Suprapubic skin (tissue), 4 donors: ENCODE measurements at regions not wholly inside any gene's neighbourhood (a gene's known extent, or its start where the extent isn't known, plus 50 kb on each side); places are given as distances from the start of the nearest gene placed in this dataset.
"Not testable (repeated sequence)": the region's sequence is repeated elsewhere in the genome, so short reads cannot be mapped to it uniquely, and the experiment has no call there.

Source experiments
- DNase-seq, 2 donors: peaks; one replicate each; pipeline ENCODE4 v3.0.0-alpha.2; 2019; ENCODE audit warnings: low spot score in 2 of 2
- H3K27ac ChIP-seq: fragments of 200-600 bp; sonication (generic); one replicate; pipeline ENCODE4 v1.5.1; 2019
- H3K27me3 ChIP-seq: fragments of 200-600 bp; sonication (generic); one replicate; pipeline ENCODE4 v1.5.1; 2019
- H3K36me3 ChIP-seq: fragments of 200-600 bp; sonication (generic); one replicate; pipeline ENCODE4 v1.5.1; 2019
- H3K4me1 ChIP-seq: fragments of 200-600 bp; sonication (generic); one replicate; pipeline ENCODE4 v1.5.1; 2019
- H3K4me3 ChIP-seq: fragments of 200-600 bp; sonication (generic); one replicate; pipeline ENCODE4 v1.5.1; 2019; ENCODE audit warnings: mild to moderate bottlenecking
- H3K9me3 ChIP-seq: fragments of 200-600 bp; sonication (generic); one replicate; pipeline ENCODE4 v1.5.1; 2019
- CTCF ChIP-seq, 2 donors: fragments of 200-600 bp in 1 of 2; fragments of 450-650 bp in 1 of 2; sonication (generic) in 1 of 2; IDR thresholded peaks; one replicate each; pipeline ENCODE4 v1.5.1; 2016 to 2019; ENCODE audit warnings: antibody characterized with exemption in 2 of 2, mild to moderate bottlenecking in 1 of 2, moderate library complexity in 1 of 2
- EP300 ChIP-seq: sonication (generic); formaldehyde crosslinking; IDR thresholded peaks from one replicate; pipeline ENCODE4 v1.6.1; 2017; ENCODE audit warnings: antibody characterized with exemption
- POLR2A ChIP-seq, 2 donors: fragments of 450-650 bp; IDR thresholded peaks; one replicate each; pipeline ENCODE4 v1.6.1; 2017; ENCODE audit warnings: antibody characterized with exemption in 2 of 2, mild to moderate bottlenecking in 2 of 2, moderate library complexity in 2 of 2
- POLR2AphosphoS5 ChIP-seq, 3 donors: sonication (generic); formaldehyde crosslinking; IDR thresholded peaks; one replicate each; pipeline ENCODE4 v1.6.1; 2017; ENCODE audit warnings: antibody characterized with exemption in 3 of 3
- WGBS: methylation state at CpG from one replicate; pipeline ENCODE4 v1.1.5; 2018; 5-methylcytosine and 5-hydroxymethylcytosine counted together

- 34% methylated on average over 4 of the region's 4 CpGs for WGBS
- Histone ChIP-seq H3K36me3 (no peaks in the 10 kb centered on the region), H3K27ac (no peak overlapping the region), H3K9me3 (no peaks in the 10 kb centered on the region), H3K27me3 (no peaks in the 10 kb centered on the region), H3K4me1 (no peaks in the 10 kb centered on the region), H3K4me3 (no peak overlapping the region)
- no peak for TF ChIP-seq EP300
- TF ChIP-seq POLR2AphosphoS5 (IDR thresholded peaks at IDR 0.05): no peak
- no peak for TF ChIP-seq CTCF (IDR thresholded peaks at IDR 0.05)
- TF ChIP-seq POLR2A (IDR thresholded peaks at IDR 0.05): no peak
- no peak for DNase-seq
These were observed 451.5 kb upstream of the NECTIN3 start for GRCh38 chr3:110620118-110620517.

- H3K36me3 ChIP-seq: no peaks in the 10 kb centered on the region
- H3K27ac ChIP-seq: no peak overlapping the region
- H3K9me3 ChIP-seq: no peaks in the 10 kb centered on the region
- DNase-seq: no peak
- 21% methylated on average over 1 of the region's 1 CpG for WGBS
- TF ChIP-seq POLR2A (IDR thresholded peaks at IDR 0.05) (no peak), CTCF (IDR thresholded peaks at IDR 0.05) (no peak), POLR2AphosphoS5 (IDR thresholded peaks at IDR 0.05) (no peak), EP300 (no peak)
- no peaks in the 10 kb centered on the region for H3K27me3 ChIP-seq
- no peaks in the 10 kb centered on the region for H3K4me1 ChIP-seq
- no peak overlapping the region for H3K4me3 ChIP-seq
These were observed 448.0 kb upstream of the NECTIN3 start for GRCh38 chr3:110623571-110623970.

- Histone ChIP-seq H3K27me3 (no peaks in the 10 kb centered on the region), H3K4me3 (no peak overlapping the region), H3K4me1 (no peaks in the 10 kb centered on the region), H3K27ac (no peak overlapping the region), H3K9me3 (no peaks in the 10 kb centered on the region), H3K36me3 (no peaks in the 10 kb centered on the region)
- no peak for TF ChIP-seq POLR2A (IDR thresholded peaks at IDR 0.05)
- TF ChIP-seq POLR2AphosphoS5 (IDR thresholded peaks at IDR 0.05): no peak
- no peak for DNase-seq
- 42% methylated on average over 3 of the region's 3 CpGs for WGBS
These were observed 447.0 kb upstream of the NECTIN3 start for GRCh38 chr3:110624576-110624975.

GRCh38 chr3:110625201-110625747 is 446.3 kb upstream of the NECTIN3 start:
- no peak overlapping the region for H3K27ac ChIP-seq
- no peaks in the 10 kb centered on the region for H3K4me1 ChIP-seq
- no peak for DNase-seq
- no peaks in the 10 kb centered on the region for H3K27me3 ChIP-seq
- 31% methylated on average over 4 of the region's 4 CpGs for WGBS
- TF ChIP-seq POLR2A (IDR thresholded peaks at IDR 0.05) (no peak), EP300 (no peak), CTCF (IDR thresholded peaks at IDR 0.05) (no peak)
- H3K36me3 ChIP-seq: no peaks in the 10 kb centered on the region
- H3K9me3 ChIP-seq: no peaks in the 10 kb centered on the region
- no peak overlapping the region for H3K4me3 ChIP-seq

GRCh38 chr3:110626652-110627111 is 444.9 kb upstream of the NECTIN3 start:
- not testable (repeated sequence) for H3K27ac ChIP-seq, H3K27me3 ChIP-seq, H3K9me3 ChIP-seq, DNase-seq, H3K36me3 ChIP-seq, H3K4me3 ChIP-seq, H3K4me1 ChIP-seq
- WGBS: 92% methylated on average over 5 of the region's 5 CpGs

- no peak for TF ChIP-seq EP300
- no peak for TF ChIP-seq CTCF (IDR thresholded peaks at IDR 0.05)
- TF ChIP-seq POLR2AphosphoS5 (IDR thresholded peaks at IDR 0.05): no peak
- TF ChIP-seq POLR2A (IDR thresholded peaks at IDR 0.05): no peak
- no peaks in the 10 kb centered on the region for H3K9me3 ChIP-seq
- no peak overlapping the region for H3K27ac ChIP-seq
- no peaks in the 10 kb centered on the region for H3K36me3 ChIP-seq
- H3K27me3 ChIP-seq: no peaks in the 10 kb centered on the region
- 66% methylated on average over 4 of the region's 4 CpGs for WGBS
- no peak for DNase-seq
- H3K4me1 ChIP-seq: no peaks in the 10 kb centered on the region
- no peak overlapping the region for H3K4me3 ChIP-seq
These were observed 442.8 kb upstream of the NECTIN3 start for GRCh38 chr3:110628650-110629301.
